ENCODE measurements at regions not wholly inside any gene's neighbourhood (a gene's known extent, or its start where the extent isn't known, plus 50 kb on each side); places are given as distances from the start of the nearest gene placed in this dataset.
"Not testable (repeated sequence)": the region's sequence is repeated elsewhere in the genome, so short reads cannot be mapped to it uniquely, and the experiment has no call there.

DNA sequence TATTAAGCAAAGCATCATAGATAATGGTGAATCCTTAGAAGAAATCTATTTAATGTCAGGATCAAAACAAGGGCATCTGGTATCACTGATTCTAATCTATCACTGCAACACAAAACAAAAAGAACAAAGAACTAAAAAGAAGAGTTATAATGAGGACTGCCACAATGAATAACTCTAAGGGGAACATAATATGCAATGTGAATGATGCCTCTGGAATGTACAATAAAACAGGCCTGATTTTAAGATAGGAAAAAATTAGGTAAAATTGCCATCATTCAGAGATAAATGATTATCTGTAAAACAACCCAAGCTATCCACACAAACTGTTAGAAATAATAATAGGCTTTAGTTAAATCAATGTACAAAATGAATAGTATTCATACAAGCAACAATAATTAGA, 936.7 kb upstream of the CITED2 start:
- DNase-seq, result no peak

DNA sequence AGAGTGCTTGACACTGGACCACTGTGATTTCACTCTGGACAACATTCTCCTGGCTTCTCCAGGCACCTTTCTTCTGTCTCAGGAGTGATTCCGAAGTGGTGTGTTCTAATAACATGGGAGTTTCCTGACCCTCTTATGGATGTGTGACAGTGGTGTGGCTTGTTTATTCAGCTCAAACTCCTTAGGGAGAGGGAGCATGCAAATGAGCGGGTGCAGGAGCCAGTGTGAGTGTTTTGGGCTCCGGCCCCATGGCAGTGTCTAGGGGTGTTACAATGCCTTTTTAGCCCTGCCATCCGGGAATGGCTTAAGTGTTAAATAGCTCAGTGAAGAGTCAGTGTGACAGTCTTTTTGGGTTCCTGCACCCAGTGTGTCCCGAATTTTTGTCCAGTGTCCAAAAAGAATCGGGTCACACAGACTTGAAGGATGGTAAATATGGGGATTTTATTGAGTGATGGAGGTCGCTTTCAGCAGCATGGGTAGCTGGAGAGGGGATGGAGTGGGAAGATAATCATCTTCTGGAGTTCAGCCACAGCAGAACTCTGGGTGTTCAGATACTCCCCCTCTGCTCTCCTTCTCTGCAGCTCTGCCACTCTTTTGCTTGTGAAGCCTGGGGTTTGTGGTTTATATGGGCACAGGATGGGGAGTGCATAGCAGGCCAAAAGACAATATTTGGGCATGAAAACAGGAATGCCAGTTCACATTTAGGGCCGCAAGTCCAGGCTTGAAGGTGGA, 928.9 kb upstream of the CITED2 start:
- no peak for DNase-seq

GRCh38 chr6:140300331-140300730, 925.9 kb upstream of the CITED2 start:
- no peak for DNase-seq

DNA sequence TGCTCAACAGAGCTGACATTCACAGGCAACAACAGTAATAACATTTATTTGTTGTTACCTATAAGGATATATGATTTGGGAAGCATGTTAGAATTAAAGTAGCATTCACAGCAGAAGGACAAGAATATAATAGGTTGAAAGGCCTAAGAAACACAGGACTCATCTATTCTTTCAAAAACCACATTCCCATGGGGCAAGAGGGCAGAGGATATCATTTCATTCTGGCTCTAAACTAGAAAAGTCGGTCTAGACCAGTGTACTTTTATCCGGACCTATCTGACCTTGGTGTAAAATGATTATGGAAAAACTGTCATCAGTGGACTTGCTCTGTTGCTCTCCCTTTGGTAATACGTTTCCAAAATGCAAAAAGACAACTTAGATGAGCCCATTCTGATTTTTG, 914.7 kb upstream of the CITED2 start:
- DNase-seq, result no peak

- DNase-seq, result no peak
These were observed 911.7 kb upstream of the CITED2 start for GRCh38 chr6:140285998-140286690.

- peak; percentile 66 for DNase-seq
These were observed 911.0 kb upstream of the CITED2 start for GRCh38 chr6:140285471-140285870.

GRCh38 chr6:140284871-140285270, 910.4 kb upstream of the CITED2 start:
- DNase-seq, result no peak

- DNase-seq, result no peak
These were observed 908.7 kb upstream of the CITED2 start for GRCh38 chr6:140283197-140283596.

DNA sequence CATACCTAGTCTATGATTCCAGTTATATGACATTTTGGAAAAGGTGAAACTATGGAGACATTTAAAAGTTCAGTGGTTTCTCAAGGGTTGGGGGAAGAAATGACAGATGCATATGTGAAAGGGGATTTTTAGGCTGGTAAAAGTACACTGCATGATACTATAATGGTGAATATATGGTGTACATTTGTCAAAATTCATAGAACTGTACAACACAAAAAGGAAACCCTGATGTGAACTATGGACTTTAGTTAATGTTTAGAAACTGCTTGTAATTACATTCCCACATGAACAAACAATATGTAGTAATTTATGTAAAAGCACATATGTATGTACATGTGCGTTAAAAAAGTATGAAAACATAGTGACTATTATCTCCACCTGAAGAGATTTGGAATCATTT, 907.3 kb upstream of the CITED2 start:
- DNase-seq, result no peak

DNA sequence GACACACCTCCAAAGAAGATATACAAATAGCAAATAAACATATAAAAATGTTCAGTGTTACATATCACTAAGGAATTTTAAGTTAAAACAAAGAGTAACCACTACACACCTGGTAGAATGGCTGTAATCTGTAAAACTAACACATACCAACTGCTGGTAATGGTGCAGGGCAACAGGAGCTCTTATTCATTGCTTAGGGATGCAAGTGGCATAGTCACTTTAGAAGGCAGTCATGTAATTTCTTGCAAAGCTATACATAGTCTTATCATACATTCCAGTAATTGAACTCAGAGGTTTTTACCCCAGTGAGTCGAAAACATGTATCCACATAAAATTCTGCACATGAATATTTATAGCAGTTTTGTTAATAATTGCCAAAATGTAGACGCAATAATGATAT, 906.8 kb upstream of the CITED2 start:
- DNase-seq, result no peak

- DNase-seq, result no peak
These were observed 902.3 kb upstream of the CITED2 start for GRCh38 chr6:140276719-140277118.

DNA sequence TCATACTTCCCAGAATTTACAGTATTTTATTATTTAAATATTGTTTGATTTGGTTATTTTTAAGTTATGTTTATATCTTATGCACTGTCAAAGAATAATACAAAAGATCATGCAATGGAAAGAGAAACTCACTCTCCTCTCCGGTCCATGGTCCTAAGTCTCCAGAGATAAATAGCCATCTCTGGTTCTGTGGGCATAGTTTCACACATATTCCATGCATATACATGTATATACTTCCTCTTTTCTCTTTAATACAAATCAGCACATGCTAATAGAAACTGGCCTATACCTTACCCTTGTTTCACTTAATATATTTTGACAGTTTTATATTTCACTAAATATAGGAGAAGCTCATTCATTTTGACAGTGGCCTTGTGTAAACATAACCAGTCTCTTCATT, 901.7 kb upstream of the CITED2 start:
- DNase-seq, result no peak

- no peak for DNase-seq
These were observed 901.3 kb upstream of the CITED2 start for GRCh38 chr6:140275725-140276124.

- no peak for DNase-seq
These were observed 900.1 kb upstream of the CITED2 start for GRCh38 chr6:140274548-140274947.

GRCh38 chr6:140271759-140272377, 897.4 kb upstream of the CITED2 start:
- DNase-seq, result no peak

DNA sequence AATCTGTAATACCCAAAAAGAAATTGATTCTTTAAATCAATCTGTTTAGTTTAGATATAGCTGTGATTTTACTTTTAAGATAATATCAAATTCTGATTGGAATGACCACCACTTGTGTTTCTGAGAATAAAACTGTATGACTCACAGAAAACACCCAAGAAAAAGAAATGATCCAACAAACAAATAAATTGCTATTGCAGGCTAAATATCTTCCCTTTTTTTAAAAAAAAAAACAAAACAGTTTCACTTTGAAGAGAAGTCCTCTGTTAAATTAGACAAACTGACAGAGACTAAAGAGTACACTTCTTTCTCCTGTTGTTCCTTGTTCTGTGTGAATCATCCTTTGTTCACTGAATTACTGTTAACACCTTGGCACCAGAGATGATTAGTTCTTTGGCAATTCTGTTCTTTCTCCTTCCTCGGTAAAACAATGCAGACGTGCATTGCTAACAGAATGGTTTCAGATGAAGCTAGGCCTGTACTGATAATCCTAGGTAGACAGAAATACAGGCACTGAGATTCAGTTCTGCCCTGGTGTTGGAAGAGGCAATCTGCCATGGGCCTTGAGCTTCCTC, 895.2 kb upstream of the CITED2 start:
- peak; percentile 7 for DNase-seq

GRCh38 chr6:140264431-140264830, 890.0 kb upstream of the CITED2 start:
- DNase-seq, result no peak

DNA sequence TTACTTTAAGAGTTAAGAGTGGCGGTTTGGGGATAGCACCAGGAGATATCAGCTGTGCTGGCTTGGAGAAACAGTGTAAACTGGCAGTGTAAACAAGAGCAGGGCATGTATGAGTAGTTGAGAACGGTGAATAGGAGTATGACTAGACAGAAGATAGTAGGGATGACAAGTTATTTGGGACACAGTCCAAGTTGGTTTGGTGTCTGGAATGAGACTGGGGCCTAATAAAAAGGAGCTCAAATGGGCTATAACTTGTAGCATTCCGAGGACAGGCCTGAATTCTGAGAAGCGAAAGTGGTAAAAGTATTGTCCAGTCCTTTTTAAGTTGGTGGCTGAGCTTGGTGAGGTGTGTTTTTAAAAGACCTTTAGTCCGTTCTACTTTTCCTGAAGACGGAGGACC, 883.9 kb upstream of the CITED2 start:
- not testable (repeated sequence) for DNase-seq

- DNase-seq, result no peak
These were observed 881.8 kb upstream of the CITED2 start for GRCh38 chr6:140256248-140256647.

GRCh38 chr6:140253096-140253495, 878.6 kb upstream of the CITED2 start:
- no peak for DNase-seq

GRCh38 chr6:140252099-140252498, 877.7 kb upstream of the CITED2 start:
- DNase-seq, result no peak

GRCh38 chr6:140245296-140246040, 871.0 kb upstream of the CITED2 start:
- no peak for DNase-seq

- DNase-seq, result no peak
These were observed 862.8 kb upstream of the CITED2 start for GRCh38 chr6:140237251-140237650.

Data from tongue (tissue), 1 donor.